UCSD-AML1 (cell line): ENCODE measurements at regions not wholly inside any gene's neighbourhood (a gene's known extent, or its start where the extent isn't known, plus 50 kb on each side); places are given as distances from the start of the nearest gene placed in this dataset.

Source experiments
- DNase-seq: peaks from one replicate; lab custom pipeline; 2025; ENCODE audit not compliant: unreplicated experiment; lab: John Stamatoyannopoulos, UW

- DNase-seq = no peak
Measured at GRCh38 chr5:57857696-57858095, 375.1 kb upstream of the ACTBL2 start.

GRCh38 chr5:57855831-57856230 lies 373.2 kb upstream of the ACTBL2 start:
- DNase-seq = no peak

GRCh38 chr5:57853929-57854697 lies 371.5 kb upstream of the ACTBL2 start:
- no peak for DNase-seq

- DNase-seq = no peak
Measured at GRCh38 chr5:57850109-57850508, 367.5 kb upstream of the ACTBL2 start.

GRCh38 chr5:57845025-57845424 lies 362.4 kb upstream of the ACTBL2 start:
- DNase-seq = no peak

- no peak for DNase-seq
Measured at GRCh38 chr5:57844410-57844809, 361.8 kb upstream of the ACTBL2 start.

- DNase-seq = no peak
Measured at GRCh38 chr5:57843059-57843367, 360.4 kb upstream of the ACTBL2 start.

GRCh38 chr5:57842364-57843058 lies 359.9 kb upstream of the ACTBL2 start:
- DNase-seq = no peak

GRCh38 chr5:57841676-57842363 lies 359.2 kb upstream of the ACTBL2 start:
- DNase-seq = no peak

GRCh38 chr5:57839437-57840079 lies 356.9 kb upstream of the ACTBL2 start:
- no peak for DNase-seq

GRCh38 chr5:57839025-57839424 lies 356.4 kb upstream of the ACTBL2 start:
- no peak for DNase-seq

GRCh38 chr5:57836921-57837320 lies 354.3 kb upstream of the ACTBL2 start:
- no peak for DNase-seq

GRCh38 chr5:57836331-57836730 lies 353.7 kb upstream of the ACTBL2 start:
- no peak for DNase-seq

GRCh38 chr5:57834829-57835608 lies 352.4 kb upstream of the ACTBL2 start:
- DNase-seq = no peak

GRCh38 chr5:57833489-57833888 lies 350.9 kb upstream of the ACTBL2 start:
- no peak for DNase-seq

- no peak for DNase-seq
Measured at GRCh38 chr5:57832875-57833274, 350.3 kb upstream of the ACTBL2 start.

GRCh38 chr5:57831932-57832331 lies 349.3 kb upstream of the ACTBL2 start:
- no peak for DNase-seq

- DNase-seq = no peak
Measured at GRCh38 chr5:57831090-57831489, 348.5 kb upstream of the ACTBL2 start.

GRCh38 chr5:57828221-57828620 lies 345.6 kb upstream of the ACTBL2 start:
- no peak for DNase-seq

- no peak for DNase-seq
Measured at GRCh38 chr5:57825031-57825686, 342.5 kb upstream of the ACTBL2 start.
